ENCODE measurements at regions not wholly inside any gene's neighbourhood (a gene's known extent, or its start where the extent isn't known, plus 50 kb on each side); places are given as distances from the start of the nearest gene placed in this dataset.

DNA sequence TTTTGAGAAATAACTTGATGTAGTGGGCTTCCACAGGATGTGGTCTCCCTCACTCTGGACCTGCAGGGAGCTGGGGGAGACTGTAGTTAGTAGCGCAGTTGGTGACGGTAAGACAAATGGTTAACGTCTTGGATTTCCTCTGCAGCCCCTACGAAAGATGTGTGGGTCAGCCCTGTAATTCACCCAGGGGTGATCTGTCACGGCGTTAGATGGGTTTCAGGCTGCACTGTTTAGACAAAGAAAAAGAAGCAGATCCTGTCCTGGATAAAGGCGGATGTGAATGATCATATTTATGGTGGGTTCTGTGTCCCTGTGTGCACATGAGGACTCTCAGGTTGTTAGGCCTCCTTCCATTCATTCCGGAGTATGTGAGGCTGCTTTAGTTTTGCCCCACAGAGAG is 142.0 kb upstream of the SLC28A3 start:
- TF ChIP-seq, protein P1, sequence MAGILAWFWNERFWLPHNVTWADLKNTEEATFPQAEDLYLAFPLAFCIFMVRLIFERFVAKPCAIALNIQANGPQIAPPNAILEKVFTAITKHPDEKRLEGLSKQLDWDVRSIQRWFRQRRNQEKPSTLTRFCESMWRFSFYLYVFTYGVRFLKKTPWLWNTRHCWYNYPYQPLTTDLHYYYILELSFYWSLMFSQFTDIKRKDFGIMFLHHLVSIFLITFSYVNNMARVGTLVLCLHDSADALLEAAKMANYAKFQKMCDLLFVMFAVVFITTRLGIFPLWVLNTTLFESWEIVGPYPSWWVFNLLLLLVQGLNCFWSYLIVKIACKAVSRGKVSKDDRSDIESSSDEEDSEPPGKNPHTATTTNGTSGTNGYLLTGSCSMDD (CRISPR knock-in tag; IDR thresholded peaks at IDR 0.05) = no peak
- no peak for TF ChIP-seq CENPT (CRISPR knock-in tag; IDR thresholded peaks at IDR 0.05; ENCODE audit: low read depth)
- no peak for TF ChIP-seq ZNF777 (CRISPR knock-in tag; IDR thresholded peaks at IDR 0.05)
- no peak for TF ChIP-seq ZBTB1 (CRISPR knock-in tag; IDR thresholded peaks at IDR 0.05; ENCODE audit: borderline replicate concordance)
- no peak for TF ChIP-seq SUZ12 (IDR thresholded peaks at IDR 0.05; ENCODE audit: low read depth, low read length)
- TF ChIP-seq TCF7L2 (IDR thresholded peaks at IDR 0.05; ENCODE audit: low read depth, low read length) = no peak
- TF ChIP-seq, protein P2, sequence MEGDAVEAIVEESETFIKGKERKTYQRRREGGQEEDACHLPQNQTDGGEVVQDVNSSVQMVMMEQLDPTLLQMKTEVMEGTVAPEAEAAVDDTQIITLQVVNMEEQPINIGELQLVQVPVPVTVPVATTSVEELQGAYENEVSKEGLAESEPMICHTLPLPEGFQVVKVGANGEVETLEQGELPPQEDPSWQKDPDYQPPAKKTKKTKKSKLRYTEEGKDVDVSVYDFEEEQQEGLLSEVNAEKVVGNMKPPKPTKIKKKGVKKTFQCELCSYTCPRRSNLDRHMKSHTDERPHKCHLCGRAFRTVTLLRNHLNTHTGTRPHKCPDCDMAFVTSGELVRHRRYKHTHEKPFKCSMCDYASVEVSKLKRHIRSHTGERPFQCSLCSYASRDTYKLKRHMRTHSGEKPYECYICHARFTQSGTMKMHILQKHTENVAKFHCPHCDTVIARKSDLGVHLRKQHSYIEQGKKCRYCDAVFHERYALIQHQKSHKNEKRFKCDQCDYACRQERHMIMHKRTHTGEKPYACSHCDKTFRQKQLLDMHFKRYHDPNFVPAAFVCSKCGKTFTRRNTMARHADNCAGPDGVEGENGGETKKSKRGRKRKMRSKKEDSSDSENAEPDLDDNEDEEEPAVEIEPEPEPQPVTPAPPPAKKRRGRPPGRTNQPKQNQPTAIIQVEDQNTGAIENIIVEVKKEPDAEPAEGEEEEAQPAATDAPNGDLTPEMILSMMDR (CRISPR knock-in tag; IDR thresholded peaks at IDR 0.05) = no peak
- no peak for TF ChIP-seq IRF2 (CRISPR knock-in tag; IDR thresholded peaks at IDR 0.05)
- TF ChIP-seq POLR2A (IDR thresholded peaks at IDR 0.05; ENCODE audit: insufficient read depth in 1 of 2, low read depth in 2 of 2, low read length in 2 of 2) = no peak
- TF ChIP-seq, protein P3, sequence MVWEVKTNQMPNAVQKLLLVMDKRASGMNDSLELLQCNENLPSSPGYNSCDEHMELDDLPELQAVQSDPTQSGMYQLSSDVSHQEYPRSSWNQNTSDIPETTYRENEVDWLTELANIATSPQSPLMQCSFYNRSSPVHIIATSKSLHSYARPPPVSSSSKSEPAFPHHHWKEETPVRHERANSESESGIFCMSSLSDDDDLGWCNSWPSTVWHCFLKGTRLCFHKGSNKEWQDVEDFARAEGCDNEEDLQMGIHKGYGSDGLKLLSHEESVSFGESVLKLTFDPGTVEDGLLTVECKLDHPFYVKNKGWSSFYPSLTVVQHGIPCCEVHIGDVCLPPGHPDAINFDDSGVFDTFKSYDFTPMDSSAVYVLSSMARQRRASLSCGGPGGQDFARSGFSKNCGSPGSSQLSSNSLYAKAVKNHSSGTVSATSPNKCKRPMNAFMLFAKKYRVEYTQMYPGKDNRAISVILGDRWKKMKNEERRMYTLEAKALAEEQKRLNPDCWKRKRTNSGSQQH (CRISPR knock-in tag; IDR thresholded peaks at IDR 0.05; ENCODE audit: low read depth) = no peak

All from HepG2 (cell line).